22Rv1 (cell line): ENCODE measurements at regions not wholly inside any gene's neighbourhood (a gene's known extent, or its start where the extent isn't known, plus 50 kb on each side); places are given as distances from the start of the nearest gene placed in this dataset.

ENCODE experiments used
- ZFX ChIP-seq: fragments of 450-650 bp; IDR thresholded peaks from 2 replicates; pipeline ENCODE4 v1.6.1; 2017; ENCODE audit warnings: antibody characterized with exemption, borderline replicate concordance
- TF ChIP-seq, protein P1 (sequence below): fragments of 450-650 bp; IDR thresholded peaks from 2 replicates; pipeline ENCODE4 v1.5.1; 2017; ENCODE audit warnings: mild to moderate bottlenecking

DNA sequence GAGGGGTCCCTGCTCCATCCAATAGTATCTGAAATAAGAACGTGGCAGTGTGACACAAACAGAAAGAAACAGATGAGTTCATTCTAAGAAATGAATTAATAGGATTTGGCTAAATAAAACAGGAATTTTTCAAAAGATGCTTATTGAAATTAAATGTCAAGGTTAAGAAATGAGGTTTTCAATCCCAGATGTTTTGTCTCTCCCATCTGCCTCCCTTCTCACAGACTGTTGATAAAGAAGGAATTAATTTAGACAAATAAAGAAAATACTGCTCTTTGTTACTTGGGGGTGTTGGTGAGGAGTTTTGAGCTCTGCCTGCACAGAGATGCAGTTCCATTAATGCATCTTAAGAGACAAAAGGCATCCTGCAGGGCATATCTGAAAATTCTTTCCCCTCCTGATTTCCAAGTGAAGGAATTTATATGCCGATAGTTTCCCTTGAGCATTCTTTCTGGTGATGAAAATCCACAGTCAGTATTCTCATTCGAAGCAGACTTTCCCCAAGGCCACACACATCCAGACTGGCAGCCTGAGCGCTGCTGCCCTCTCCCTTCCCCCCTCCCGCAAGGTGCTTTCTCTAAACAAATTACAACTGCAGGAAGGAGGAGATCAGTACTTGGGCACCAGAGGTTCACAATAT is 385.4 kb upstream of the RND3 start:
- TF ChIP-seq, protein P1, sequence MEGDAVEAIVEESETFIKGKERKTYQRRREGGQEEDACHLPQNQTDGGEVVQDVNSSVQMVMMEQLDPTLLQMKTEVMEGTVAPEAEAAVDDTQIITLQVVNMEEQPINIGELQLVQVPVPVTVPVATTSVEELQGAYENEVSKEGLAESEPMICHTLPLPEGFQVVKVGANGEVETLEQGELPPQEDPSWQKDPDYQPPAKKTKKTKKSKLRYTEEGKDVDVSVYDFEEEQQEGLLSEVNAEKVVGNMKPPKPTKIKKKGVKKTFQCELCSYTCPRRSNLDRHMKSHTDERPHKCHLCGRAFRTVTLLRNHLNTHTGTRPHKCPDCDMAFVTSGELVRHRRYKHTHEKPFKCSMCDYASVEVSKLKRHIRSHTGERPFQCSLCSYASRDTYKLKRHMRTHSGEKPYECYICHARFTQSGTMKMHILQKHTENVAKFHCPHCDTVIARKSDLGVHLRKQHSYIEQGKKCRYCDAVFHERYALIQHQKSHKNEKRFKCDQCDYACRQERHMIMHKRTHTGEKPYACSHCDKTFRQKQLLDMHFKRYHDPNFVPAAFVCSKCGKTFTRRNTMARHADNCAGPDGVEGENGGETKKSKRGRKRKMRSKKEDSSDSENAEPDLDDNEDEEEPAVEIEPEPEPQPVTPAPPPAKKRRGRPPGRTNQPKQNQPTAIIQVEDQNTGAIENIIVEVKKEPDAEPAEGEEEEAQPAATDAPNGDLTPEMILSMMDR: no peak
- no peak for TF ChIP-seq ZFX
